Activated CD4-positive, alpha-beta T cell treated with anti-CD3 and anti-CD28 coated beads, Interleukin-2, Interleukin-6, amounts not matched to agents 100 ng/mL and 50 ng/mL, durations not matched to agents 16 hours and 8 hours (primary cell): ENCODE measurements at regions not wholly inside any gene's neighbourhood (a gene's known extent, or its start where the extent isn't known, plus 50 kb on each side); places are given as distances from the start of the nearest gene placed in this dataset.

Source experiments
- DNase-seq: peaks from one replicate; pipeline ENCODE4 v3.0.0-alpha.2; 2020

DNA sequence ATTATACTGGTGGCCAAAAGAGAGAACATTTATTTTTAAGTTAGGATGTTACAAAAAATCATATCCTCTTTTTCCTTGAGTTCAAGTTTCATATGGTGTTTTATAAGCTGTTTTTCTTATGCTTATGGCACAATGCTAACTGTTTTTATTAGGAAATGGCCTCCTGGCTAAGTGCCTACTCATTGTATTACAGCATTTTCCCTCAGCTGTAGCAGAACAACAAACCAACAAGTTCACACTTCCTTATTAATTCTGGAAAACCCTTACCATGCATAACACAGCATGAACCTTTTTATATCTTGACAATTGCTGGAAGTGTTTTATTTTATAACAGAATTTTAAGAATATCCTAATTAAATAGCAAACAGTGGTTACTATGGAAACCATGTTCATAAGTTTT, 165.8 kb downstream of the GASK1B start:
- no peak for DNase-seq

DNA sequence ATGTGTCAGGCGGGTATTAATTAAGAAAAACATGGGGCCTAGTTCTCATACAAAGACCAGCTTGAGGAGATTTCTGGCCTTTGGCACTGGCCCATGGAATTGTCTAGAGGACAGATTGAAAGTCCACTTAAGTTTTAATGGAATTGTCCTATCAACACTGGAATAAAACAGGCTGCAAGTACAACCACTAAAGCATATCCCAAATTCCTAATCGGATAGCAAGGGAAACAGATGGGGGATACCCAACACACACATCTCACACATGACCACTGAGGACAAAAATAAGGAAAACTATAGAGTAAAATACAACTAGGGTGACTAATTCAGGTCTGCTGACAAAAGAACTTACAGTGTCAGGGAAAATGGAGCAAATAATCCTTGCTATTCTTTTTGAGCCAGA, 167.8 kb downstream of the GASK1B start:
- DNase-seq, result no peak

DNA sequence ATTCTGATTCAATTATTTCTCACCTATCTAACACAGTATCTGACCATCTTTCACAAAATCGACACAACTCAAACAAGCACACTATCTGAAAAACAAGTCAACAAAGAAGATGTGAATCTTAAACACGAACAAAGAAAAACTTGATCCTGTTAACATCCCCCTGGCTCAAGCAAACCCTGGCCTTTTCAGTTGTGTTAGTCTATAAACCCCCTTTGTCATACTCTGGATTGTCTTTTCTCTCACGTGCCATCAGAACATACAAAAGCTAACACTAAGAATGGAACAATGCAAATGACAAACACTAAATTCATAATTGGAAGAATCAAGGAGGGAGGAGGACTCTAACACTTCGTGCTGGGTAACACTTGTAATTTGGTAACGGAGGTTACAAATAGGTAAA, 168.7 kb downstream of the GASK1B start:
- no peak for DNase-seq

DNA sequence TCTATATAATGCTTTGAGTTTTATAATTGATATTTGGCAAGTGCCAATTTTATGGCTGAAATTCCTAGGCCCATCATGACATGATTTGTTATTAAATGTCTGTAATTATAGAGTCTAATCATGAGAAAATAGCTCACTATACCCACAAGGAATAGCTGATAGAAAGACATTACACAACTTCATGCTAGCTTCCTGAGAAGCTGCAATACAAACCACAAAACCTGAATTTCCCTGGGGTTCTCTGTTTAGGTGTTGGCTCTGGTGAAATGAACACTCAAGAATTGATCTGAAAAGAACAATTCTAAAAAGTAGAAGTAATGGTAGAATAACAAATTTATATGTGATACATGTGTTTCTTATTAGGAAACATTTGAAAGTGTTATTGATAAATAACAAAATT, 169.6 kb downstream of the GASK1B start:
- DNase-seq, result no peak

DNA sequence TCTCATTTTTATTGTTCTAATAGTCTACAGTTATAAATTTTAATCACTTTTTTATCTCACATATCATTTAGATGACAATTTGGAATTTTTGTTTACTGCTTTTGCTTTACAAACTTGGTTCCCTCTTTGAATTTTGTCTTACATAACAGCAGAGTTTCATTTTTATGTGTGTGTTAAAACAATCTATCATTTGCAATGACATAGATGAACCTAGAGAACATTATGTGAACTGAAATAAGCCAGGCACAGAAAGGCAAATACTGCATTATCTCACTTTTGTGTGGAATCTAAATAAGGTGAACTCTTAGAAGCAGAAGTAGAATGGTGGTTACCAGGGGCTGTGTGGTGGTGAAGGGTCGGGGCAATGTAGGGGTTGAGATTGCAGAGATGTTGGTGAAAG, 170.7 kb downstream of the GASK1B start:
- no peak for DNase-seq

DNA sequence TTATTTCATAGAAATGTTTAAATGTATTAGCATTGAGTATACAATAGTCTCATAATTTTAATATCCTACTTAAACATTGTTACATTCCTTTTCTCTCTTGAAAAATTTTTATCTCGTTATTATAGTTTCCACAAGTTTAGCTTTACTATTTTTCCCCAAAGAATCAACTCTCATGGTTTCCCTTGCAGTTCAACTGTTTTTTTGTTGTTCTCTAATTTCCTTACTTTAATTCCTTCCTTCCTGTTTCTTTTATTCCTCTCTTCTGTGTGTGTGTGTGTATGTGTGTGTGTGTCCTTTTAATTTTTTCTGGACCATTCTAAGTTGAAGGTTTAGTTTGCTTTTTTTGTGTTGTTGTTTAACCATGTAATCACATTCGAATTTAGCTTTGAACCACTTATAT, 171.1 kb downstream of the GASK1B start:
- DNase-seq, result no peak

DNA sequence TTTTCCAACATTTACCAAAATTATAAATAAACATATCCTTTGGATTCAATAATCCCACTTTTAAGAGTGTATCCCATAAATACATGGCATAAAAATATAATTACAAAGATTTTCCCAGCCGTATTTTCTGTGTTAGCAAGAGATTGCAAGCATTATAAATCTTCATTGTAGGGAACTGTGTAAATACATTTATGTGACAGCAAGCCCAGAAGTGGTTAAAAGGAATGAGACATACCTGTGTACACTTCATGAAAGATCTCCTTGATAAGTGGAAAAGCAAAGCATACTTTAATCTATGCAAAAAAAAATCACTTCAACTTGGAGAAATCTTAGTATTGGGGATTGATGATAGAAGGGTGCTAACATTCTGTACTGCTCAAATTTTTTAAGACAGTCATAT, 173.1 kb downstream of the GASK1B start:
- DNase-seq, result no peak

- DNase-seq, result no peak
Measured at GRCh38 chr4:157997296-157997695, 175.5 kb downstream of the GASK1B start.

DNA sequence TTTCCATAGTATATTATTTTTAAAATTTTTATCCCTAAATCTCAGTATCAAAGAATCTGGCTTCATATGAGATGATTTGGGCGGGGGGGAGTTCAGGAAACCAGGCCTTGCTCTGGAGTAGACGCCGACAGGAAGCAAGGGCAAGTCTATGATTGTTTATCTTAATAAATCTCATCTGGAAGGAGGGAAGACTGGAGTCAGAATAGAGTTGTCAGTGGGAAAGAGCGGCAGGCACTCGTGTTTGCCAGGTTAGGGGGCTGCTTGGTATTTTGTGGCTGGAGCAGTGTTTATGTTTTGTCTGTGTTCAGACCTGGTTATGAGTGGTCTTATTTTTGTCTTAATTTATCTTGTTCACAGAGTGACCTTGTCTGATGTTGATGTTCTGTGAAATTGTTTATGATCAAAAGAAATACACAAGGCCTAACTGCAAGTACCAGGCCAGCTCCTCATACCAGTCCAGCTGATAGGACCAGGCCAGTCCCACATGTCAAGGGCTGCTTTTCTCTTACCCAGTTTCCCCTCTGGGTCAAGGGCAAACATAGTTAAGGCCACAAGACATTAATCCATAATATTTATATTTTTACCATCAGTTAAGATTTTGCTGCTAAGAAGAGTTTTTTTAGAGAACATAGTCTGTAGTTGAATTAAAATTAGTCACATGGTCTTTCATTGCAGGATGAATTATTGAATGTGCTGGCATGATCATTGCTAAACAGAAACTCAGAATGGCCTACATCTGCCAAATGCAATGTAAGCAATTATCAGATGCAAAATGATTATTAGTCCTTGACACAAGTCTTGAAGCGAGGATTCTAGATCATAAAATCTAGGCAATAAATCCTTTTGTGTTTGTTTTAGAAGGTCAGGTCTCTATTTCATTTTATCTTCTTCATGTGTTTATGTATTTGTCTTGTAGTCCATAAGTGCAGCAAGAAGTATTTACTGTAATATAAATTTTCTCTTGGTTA, 176.5 kb downstream of the GASK1B start:
- DNase-seq, result no peak

- no peak for DNase-seq
Measured at GRCh38 chr4:157994863-157995262, 178.0 kb downstream of the GASK1B start.

GRCh38 chr4:157992948-157993839, 179.6 kb downstream of the GASK1B start:
- DNase-seq, result no peak

GRCh38 chr4:157992038-157992705, 180.7 kb downstream of the GASK1B start:
- DNase-seq, result peak; percentile 60

- no peak for DNase-seq
Measured at GRCh38 chr4:157988641-157989040, 184.2 kb downstream of the GASK1B start.

DNA sequence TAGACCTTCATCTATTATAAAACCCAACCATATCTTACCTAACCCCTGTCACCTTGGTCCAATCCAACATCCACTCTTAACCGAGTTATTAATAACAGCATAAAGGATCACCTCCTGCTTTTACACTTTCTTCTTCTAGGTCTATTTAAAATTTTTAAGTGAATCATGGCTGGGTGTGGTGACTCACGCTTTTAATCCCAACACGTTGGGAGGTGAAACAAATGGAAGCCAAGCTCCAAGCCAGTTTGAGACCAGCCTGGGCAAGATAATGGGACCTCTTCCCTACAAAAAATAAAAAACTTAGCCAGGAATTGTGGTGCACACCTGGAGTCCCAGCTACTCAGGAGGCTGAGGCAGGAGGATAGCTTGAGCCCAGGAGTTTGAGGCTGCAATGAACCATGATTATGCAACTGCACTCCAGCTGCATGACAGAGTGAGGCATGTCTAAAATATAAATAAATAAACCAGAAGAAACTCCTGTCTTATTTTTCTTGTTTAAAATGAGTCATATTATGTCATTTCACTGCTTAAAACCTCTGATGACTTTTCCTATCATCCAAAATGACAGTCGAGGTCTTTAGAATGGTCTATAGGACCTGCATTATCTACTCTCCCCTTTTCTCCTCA, 188.4 kb downstream of the GASK1B start:
- no peak for DNase-seq

DNA sequence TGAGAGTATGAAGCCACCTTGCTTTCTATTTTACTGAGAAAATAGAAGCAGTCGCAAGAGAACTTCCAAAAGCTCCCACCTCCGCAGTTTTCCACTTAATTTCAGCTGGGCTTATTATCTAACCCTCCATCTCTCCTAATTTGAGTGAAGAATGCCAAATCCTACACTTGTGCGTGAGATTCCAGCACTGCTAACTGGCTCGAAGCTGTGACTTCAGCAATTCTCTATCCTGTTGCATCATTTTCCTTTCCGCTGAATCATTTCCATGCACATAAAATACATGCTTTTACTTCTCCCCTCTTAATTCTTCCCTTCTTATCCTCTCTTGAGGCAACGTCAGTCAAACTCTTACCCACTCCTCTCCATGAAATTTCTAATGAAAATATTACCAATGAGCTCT, 189.5 kb downstream of the GASK1B start:
- no peak for DNase-seq

GRCh38 chr4:157980158-157980557, 192.7 kb downstream of the GASK1B start:
- DNase-seq, result no peak

- peak; percentile 46 for DNase-seq
Measured at GRCh38 chr4:157978680-157979361, 194.0 kb downstream of the GASK1B start.

DNA sequence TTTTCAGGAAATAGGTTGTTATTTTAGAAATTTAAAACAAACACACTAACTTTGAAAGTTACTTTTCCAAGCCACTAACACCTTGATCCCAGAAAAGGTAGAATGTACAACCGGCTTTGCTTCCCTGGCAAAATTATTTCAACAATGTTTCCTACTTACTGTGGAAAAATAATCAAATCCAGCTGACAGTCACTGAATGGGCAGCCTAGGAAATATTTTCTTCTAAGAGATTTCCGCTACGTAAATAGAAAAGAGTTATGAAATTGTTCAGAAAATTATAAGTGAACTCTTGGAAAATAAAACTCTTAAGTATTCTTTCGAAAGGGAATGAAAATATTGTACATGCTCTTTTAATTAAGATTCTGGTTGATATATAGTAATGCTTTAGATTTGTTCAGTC, 195.7 kb downstream of the GASK1B start:
- no peak for DNase-seq

GRCh38 chr4:157973297-157973696, 199.5 kb downstream of the GASK1B start:
- DNase-seq, result no peak

- no peak for DNase-seq
Measured at GRCh38 chr4:157964463-157964862, 208.4 kb downstream of the GASK1B start.

DNA sequence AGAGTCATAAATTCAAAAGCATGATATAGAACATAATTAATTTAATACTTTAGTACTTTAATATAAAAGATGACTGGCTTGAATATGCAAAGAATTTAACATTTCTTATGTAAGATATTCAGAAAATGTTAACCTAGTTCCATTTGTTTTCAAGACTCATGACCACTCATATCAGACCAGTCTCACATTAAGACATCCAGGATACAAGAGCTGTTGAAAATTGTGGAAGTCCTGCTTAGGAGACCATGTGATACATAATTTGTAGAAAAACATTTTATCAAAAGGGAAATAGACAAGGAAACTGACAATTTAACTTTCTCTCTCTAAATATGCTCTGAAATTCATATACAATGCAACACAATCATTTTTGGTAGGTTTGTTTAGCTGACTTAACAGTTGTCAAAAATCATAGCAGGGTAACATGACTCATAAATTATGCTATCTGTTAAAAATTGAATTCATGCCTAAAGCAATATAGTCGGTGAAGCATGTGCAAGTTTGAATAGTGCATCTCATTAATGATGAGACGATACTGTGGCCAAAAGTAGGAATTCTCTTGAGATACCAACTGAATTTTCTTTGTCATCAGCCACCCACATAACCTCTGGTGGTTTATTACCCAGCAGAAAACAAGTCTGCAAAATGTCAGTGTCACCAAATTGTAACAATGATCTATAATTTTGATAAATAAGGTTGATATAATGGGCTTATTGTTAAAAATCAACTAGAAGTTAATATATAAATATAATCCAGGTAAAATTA, 211.4 kb downstream of the GASK1B start:
- DNase-seq, result no peak
